Body of pancreas (tissue), 4 donors: ENCODE measurements at regions not wholly inside any gene's neighbourhood (a gene's known extent, or its start where the extent isn't known, plus 50 kb on each side); places are given as distances from the start of the nearest gene placed in this dataset.

Experiments
- ATAC-seq: fragments of 150-250 bp; one replicate; pipeline ENCODE4 v1.9.1; 2016
- DNase-seq, 4 donors: peaks; one replicate each; pipeline ENCODE4 v3.0.0-alpha.2; 2019
- H3K27ac ChIP-seq, 4 donors: fragments of 200-600 bp; sonication (generic); 1 replicate in 3 of 4; 2 replicates in 1 of 4; pipeline versions ENCODE4 v1.5.1 to v1.6.1; 2016 to 2019; ENCODE audit warnings: mild to moderate bottlenecking in 1 of 4, mixed read lengths in 1 of 4, moderate library complexity in 1 of 4
- H3K27me3 ChIP-seq, 2 donors: fragments of 200-600 bp; sonication (generic); one replicate each; pipeline ENCODE4 v1.6.0; 2016; ENCODE audit warnings: mild to moderate bottlenecking in 1 of 2
- H3K36me3 ChIP-seq, 2 donors: fragments of 200-600 bp; sonication (generic); replicated peaks in 1 of 2; 2 replicates each; pipeline ENCODE4 v1.5.1; 2016; ENCODE audit warnings: low read depth in 2 of 2; ENCODE audit not compliant: insufficient read depth in 1 of 2
- H3K4me1 ChIP-seq: fragments of 200-600 bp; sonication (generic); one replicate; pipeline ENCODE4 v1.6.0; 2016
- H3K4me3 ChIP-seq, 2 donors: fragments of 200-600 bp; sonication (generic); 1 replicate in 1 of 2; 2 replicates in 1 of 2; pipeline ENCODE4 v1.5.1; 2016 to 2019
- H3K9me3 ChIP-seq, 3 donors: fragments of 200-600 bp; sonication (generic); 1 replicate in 2 of 3; 2 replicates in 1 of 3; pipeline ENCODE4 v1.5.1; 2016
- POLR2A ChIP-seq, 3 donors: fragments of 450-650 bp; IDR thresholded peaks; one replicate each; pipeline ENCODE4 v1.6.1; 2016; ENCODE audit warnings: antibody characterized with exemption in 3 of 3, mild to moderate bottlenecking in 2 of 3
- WGBS, 2 donors: methylation state at CpG; one replicate each; pipeline ENCODE4 v1.1.5; 2017; 5-methylcytosine and 5-hydroxymethylcytosine counted together
- intact Hi-C: fragments of 100-400 bp; cut with DNase I; formaldehyde crosslinking; loops from one replicate; pipeline ENCODE4 v1.15.1; 2023
- TF ChIP-seq, protein P1 (sequence below), 7 experiments: fragments of 450-650 bp in 4 of 7; fragments of 200-600 bp in 3 of 7; sonication (generic) in 3 of 7; IDR thresholded peaks; one replicate each; pipeline ENCODE4 v1.5.1; 2016 to 2019; ENCODE audit warnings: antibody characterized with exemption in 7 of 7

DNA sequence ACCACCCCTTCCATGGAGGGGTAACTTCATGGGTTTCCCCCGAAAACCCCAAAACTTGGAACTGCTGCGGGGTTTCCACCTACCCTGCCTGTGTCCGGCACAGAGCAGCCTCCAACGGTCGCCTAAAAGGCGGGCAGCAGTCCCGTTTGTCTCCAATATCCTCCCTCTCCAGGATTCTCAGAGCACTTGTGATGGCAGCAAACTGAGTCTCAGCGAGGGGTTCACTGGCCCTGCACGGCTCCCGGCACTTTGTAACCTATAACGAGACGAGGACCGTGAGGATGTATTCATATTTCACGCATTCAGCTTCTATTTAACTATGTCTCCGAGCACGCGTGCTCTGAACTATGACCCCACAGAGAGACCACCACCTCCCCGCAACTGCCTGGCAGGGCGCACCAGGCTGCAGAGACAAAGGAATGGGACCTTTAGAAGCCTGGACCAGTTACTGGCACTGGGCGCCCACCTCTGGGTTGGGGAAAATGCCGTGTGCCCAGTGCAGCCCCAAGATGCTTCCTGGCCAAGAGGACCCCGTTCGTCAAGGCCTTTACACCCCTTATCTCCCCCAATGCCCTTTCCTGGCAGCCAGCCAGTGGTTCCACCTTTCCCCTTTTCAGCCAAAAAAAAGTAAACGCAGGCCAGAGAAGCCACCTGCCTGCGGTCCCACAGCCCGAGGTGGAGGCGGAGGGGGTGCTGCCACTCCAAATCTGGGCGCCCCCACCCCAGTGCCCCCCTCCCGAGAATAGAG, 173.1 kb upstream of the RTL1 start:
- ATAC-seq = no peak
- no peak overlapping the region for H3K4me3 ChIP-seq
- TF ChIP-seq, protein P1, sequence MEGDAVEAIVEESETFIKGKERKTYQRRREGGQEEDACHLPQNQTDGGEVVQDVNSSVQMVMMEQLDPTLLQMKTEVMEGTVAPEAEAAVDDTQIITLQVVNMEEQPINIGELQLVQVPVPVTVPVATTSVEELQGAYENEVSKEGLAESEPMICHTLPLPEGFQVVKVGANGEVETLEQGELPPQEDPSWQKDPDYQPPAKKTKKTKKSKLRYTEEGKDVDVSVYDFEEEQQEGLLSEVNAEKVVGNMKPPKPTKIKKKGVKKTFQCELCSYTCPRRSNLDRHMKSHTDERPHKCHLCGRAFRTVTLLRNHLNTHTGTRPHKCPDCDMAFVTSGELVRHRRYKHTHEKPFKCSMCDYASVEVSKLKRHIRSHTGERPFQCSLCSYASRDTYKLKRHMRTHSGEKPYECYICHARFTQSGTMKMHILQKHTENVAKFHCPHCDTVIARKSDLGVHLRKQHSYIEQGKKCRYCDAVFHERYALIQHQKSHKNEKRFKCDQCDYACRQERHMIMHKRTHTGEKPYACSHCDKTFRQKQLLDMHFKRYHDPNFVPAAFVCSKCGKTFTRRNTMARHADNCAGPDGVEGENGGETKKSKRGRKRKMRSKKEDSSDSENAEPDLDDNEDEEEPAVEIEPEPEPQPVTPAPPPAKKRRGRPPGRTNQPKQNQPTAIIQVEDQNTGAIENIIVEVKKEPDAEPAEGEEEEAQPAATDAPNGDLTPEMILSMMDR (IDR thresholded peaks at IDR 0.05) = no peak
- no peak for TF ChIP-seq POLR2A (IDR thresholded peaks at IDR 0.05)
- H3K4me1 ChIP-seq = peaks cover 14% of the 10 kb centered on the region
- intact Hi-C loops = no loop called here
- 34 to 42% methylated on average over 28 to 29 of the region's 29 CpGs for WGBS, 2 donors
- no peaks in the 10 kb centered on the region for H3K36me3 ChIP-seq
- peaks cover 0 to 9% of the 10 kb centered on the region in 2 donors for H3K27me3 ChIP-seq
- no peaks in the 10 kb centered on the region for H3K9me3 ChIP-seq
- DNase-seq = no peak
- H3K27ac ChIP-seq = no peak overlapping the region

DNA sequence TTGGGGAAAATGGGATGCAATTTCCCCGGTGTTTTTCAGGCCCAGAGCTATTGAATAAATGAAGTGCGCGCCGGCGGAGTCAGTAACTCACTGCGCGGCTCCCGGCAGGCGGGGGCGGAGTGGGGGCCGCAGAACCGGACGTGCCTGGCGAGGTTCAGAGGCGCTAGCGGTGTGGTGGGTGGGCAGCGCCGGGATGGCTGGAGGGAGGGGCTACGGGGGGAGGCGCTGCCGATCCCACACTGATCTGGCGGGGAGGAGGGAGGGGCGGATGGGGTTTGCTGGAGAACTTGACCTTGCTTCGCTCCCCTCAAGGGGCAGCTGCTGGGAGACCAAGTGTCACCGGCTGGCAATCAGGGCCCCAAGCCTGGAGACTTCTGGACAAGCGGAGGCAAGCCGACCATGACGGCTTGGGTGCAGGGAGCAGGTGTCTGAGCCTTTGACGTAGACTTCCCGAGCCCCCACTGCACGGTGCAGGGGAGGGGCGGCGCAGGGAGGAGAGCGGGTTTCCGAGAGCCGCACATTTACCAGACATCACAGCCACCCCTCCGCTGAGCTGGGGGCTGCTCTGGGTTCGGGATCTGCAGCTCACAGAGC, 174.1 kb upstream of the RTL1 start:
- TF ChIP-seq, protein P1 (IDR thresholded peaks at IDR 0.05) = no peak
- no peak for TF ChIP-seq POLR2A (IDR thresholded peaks at IDR 0.05)
- peaks cover 0 to 9% of the 10 kb centered on the region in 2 donors for H3K27me3 ChIP-seq
- intact Hi-C loops = no loop called here
- no peak for ATAC-seq
- H3K27ac ChIP-seq = no peak overlapping the region
- H3K36me3 ChIP-seq = no peaks in the 10 kb centered on the region
- 8 to 11% methylated on average over 26 to 31 of the region's 38 CpGs for WGBS, 2 donors
- no peak overlapping the region for H3K4me3 ChIP-seq
- H3K9me3 ChIP-seq = no peaks in the 10 kb centered on the region
- DNase-seq = no peak
- H3K4me1 ChIP-seq = peaks cover 14% of the 10 kb centered on the region

DNA sequence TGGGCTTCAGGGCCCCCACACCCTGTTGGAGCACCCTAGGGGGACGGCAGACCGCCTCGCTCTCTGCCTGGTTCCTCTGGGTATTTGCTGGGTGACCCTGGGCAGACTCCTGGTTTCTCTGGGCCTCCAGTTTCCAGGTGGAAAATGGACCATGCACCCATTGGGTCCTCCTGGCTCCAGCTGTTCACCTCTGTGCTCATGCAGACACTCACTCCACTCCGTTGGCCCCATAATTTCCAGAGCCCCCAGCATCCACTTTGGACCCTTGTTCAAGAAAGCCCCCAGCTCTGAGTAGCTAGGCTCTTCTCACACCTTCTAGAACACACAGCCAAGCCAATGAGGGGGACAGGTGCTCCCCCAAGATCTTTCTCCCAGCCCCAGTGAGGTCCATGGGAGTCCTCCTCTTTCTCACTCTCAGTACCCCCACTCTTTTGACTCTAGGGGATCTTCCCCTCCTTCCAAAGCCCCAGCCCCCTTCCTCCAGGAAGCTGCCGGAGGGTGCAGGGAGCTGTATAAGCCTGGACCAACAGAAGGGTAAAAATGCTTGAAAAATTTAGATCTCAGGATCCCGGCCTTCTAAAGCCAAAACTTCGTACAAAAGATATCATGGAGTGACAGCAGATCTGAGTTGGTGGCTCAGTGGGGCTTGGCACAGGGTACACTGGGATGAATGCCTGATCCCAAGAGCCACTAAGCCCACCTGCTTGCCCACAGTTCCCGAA, 174.8 kb upstream of the RTL1 start:
- no peak for ATAC-seq
- intact Hi-C loops = no loop called here
- DNase-seq = no peak
- Histone ChIP-seq H3K27me3 (peaks cover 0 to 9% of the 10 kb centered on the region in 2 donors), H3K27ac (no peak overlapping the region), H3K4me1 (peaks cover 14% of the 10 kb centered on the region), H3K36me3 (no peaks in the 10 kb centered on the region), H3K9me3 (no peaks in the 10 kb centered on the region), H3K4me3 (no peak overlapping the region)
- no peak for TF ChIP-seq POLR2A (IDR thresholded peaks at IDR 0.05)
- TF ChIP-seq, protein P1 (IDR thresholded peaks at IDR 0.05) = no peak
- WGBS, 2 donors = 72 to 94% methylated on average over 4 to 8 of the region's 8 CpGs

DNA sequence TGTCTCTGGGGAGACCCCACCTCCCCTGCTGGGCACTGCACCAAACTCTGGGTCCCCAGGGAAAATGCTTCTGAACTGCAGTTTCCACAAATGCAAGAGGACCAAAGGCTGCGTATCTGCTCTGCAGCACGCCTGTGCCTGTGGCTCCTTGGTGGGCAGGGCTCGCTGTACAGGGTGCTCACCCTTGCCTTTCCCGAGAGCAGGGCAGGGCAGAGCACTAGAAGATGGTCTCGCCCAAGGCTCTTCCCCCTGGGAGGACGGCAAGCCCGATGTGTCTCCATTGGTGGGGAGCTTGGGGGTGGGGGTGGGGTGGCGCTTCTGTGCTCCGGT, 175.3 kb upstream of the RTL1 start:
- DNase-seq = no peak
- WGBS, 2 donors = 85 to 100% methylated on average over 2 to 9 of the region's 9 CpGs
- no peak overlapping the region for H3K27ac ChIP-seq
- H3K27me3 ChIP-seq = peaks cover 0 to 9% of the 10 kb centered on the region in 2 donors
- H3K4me3 ChIP-seq = no peak overlapping the region
- no peaks in the 10 kb centered on the region for H3K9me3 ChIP-seq
- H3K4me1 ChIP-seq = peaks cover 14% of the 10 kb centered on the region
- no peaks in the 10 kb centered on the region for H3K36me3 ChIP-seq
- intact Hi-C loops = no loop called here
- TF ChIP-seq, protein P1 (IDR thresholded peaks at IDR 0.05) = no peak
- TF ChIP-seq POLR2A (IDR thresholded peaks at IDR 0.05) = no peak
- ATAC-seq = no peak
